Spleen (tissue), 11 donors: ENCODE measurements at regions not wholly inside any gene's neighbourhood (a gene's known extent, or its start where the extent isn't known, plus 50 kb on each side); places are given as distances from the start of the nearest gene placed in this dataset.

ENCODE experiments used
- DNase-seq: peaks from one replicate; pipeline ENCODE4 v3.0.0-alpha.2; 2020
- H3K27ac ChIP-seq, 8 donors: fragments of 200-600 bp; sonication (generic) in 7 of 8; 1 replicate in 4 of 8; 2 replicates in 4 of 8; pipeline versions ENCODE4 v1.5.0 to v1.8.0; 2016 to 2021; ENCODE audit warnings: inconsistent platforms in 4 of 8, mild to moderate bottlenecking in 4 of 8, moderate library complexity in 1 of 8
- H3K27me3 ChIP-seq, 7 donors: fragments of 200-600 bp; sonication (generic) in 6 of 7; replicated peaks in 1 of 7; 1 replicate in 4 of 7; 2 replicates in 3 of 7; pipeline versions ENCODE4 v1.5.0 to v1.8.0; 2016 to 2021; ENCODE audit warnings: inconsistent platforms in 3 of 7, mild to moderate bottlenecking in 1 of 7
- H3K36me3 ChIP-seq, 6 donors: fragments of 200-600 bp; sonication (generic) in 5 of 6; 1 replicate in 4 of 6; 2 replicates in 2 of 6; pipeline versions ENCODE4 v1.5.0 to v1.8.0; 2016 to 2021; ENCODE audit warnings: inconsistent platforms in 2 of 6
- H3K4me1 ChIP-seq, 6 donors: fragments of 200-600 bp; sonication (generic) in 5 of 6; 1 replicate in 3 of 6; 2 replicates in 3 of 6; pipeline versions ENCODE4 v1.5.0 to v1.8.0; 2016 to 2021; ENCODE audit warnings: inconsistent platforms in 3 of 6
- H3K4me3 ChIP-seq, 8 donors: fragments of 200-600 bp; sonication (generic) in 7 of 8; 1 replicate in 4 of 8; 2 replicates in 4 of 8; pipeline versions ENCODE4 v1.5.0 to v1.8.0; 2016 to 2021; ENCODE audit warnings: inconsistent platforms in 4 of 8, mild to moderate bottlenecking in 4 of 8, moderate library complexity in 2 of 8
- H3K9me3 ChIP-seq, 8 donors: fragments of 200-600 bp; sonication (generic) in 7 of 8; 1 replicate in 4 of 8; 2 replicates in 4 of 8; pipeline versions ENCODE4 v1.5.0 to v1.8.0; 2016 to 2021; ENCODE audit warnings: inconsistent platforms in 4 of 8
- CTCF ChIP-seq, 11 experiments: fragments of 200-600 bp in 7 of 11; fragments of 450-650 bp in 4 of 11; sonication (generic) in 4 of 11; IDR thresholded peaks in 8 of 11; conservative IDR thresholded peaks in 3 of 11; 1 replicate in 7 of 11; 2 replicates in 4 of 11; pipeline versions ENCODE4 v1.4.0 to v1.8.0; 2016 to 2021; ENCODE audit warnings: antibody characterized with exemption in 11 of 11, inconsistent platforms in 4 of 11, mild to moderate bottlenecking in 1 of 11
- POLR2A ChIP-seq, 3 donors: fragments of 450-650 bp; IDR thresholded peaks; one replicate each; pipeline ENCODE4 v1.5.1; 2017; ENCODE audit warnings: antibody characterized with exemption in 3 of 3, mild to moderate bottlenecking in 1 of 3
- POLR2AphosphoS5 ChIP-seq, 3 donors: sonication (generic); formaldehyde crosslinking; IDR thresholded peaks; one replicate each; pipeline ENCODE4 v1.5.1; 2017; ENCODE audit warnings: antibody characterized with exemption in 3 of 3
- WGBS, 5 donors: extraction: QIAGEN DNeasy Blood & Tissue Kit in 3 of 5; methylation state at CpG; one replicate each; pipeline versions ENCODE4 v1.1.5 to v1.1.7; 2013 to 2018; 5-methylcytosine and 5-hydroxymethylcytosine counted together
- intact Hi-C: fragments of 100-400 bp; cut with DNase I; formaldehyde crosslinking; loops from one replicate; pipeline ENCODE4 v1.15.0; 2023; ENCODE audit warnings: low total_unique reads
- donor health status: healthy with polysubstance abuse.
- donor health status: DM: no; HTN: no; CAD: no; lungs with moderate emphysema.
- donor health status: DM: no; HTN: no; CAD: no.
- donor health status: Bipolar disorder and iron deficiency.
- donor health status: healthy.
- donor health status: DM: no; HTN: no; CAD: no.
- donor health status: DM: yes; HTN: yes; CAD: no.

DNA sequence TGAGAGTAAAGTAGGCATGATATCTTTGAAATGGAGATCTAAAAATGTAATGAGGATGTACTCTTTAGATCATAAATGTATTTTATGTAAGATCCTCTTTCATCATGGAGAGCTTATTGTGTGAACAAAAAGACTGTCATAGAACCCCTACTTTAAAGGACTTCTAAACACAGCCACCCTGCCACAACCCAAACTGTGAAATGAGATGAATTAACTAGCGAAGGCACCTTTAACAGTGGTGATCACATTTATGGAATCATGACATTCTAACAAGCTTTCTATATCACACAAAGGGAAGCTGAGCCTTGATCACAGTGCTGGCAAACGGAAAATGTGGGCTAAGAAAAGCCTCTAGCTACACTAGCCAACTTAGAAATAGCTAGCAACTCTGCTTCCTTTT lies 1585.2 kb downstream of the EFNA5 start:
- DNase-seq, result no peak
- H3K9me3 ChIP-seq, result no peaks in the 10 kb centered on the region
- intact Hi-C loops, result no loop called here
- no peaks in the 10 kb centered on the region for H3K27me3 ChIP-seq
- H3K4me3 ChIP-seq, result no peak overlapping the region
- no peak overlapping the region for H3K27ac ChIP-seq
- WGBS, 5 donors, result 50 to 90% (median 75%) methylated on average over 2 of the region's 2 CpGs
- no peak for TF ChIP-seq CTCF (IDR thresholded peaks at IDR 0.05 in 8 of 11, conservative IDR thresholded peaks at IDR 0.05 in 3 of 11)
- H3K36me3 ChIP-seq, result no peaks in the 10 kb centered on the region
- H3K4me1 ChIP-seq, result no peaks in the 10 kb centered on the region

- no peak overlapping the region for H3K27ac ChIP-seq
- TF ChIP-seq POLR2A (IDR thresholded peaks at IDR 0.05) (no peak), POLR2AphosphoS5 (IDR thresholded peaks at IDR 0.05) (no peak), CTCF (IDR thresholded peaks at IDR 0.05 in 8 of 11, conservative IDR thresholded peaks at IDR 0.05 in 3 of 11) (no peak)
- intact Hi-C loops, result no loop called here
- no peaks in the 10 kb centered on the region for H3K27me3 ChIP-seq
- H3K4me1 ChIP-seq, result no peaks in the 10 kb centered on the region
- H3K36me3 ChIP-seq, result no peaks in the 10 kb centered on the region
- no peaks in the 10 kb centered on the region for H3K9me3 ChIP-seq
- no peak overlapping the region for H3K4me3 ChIP-seq
- no peak for DNase-seq
- 0 to 30% (median 0%) methylated on average over 1 of the region's 1 CpG for WGBS, 5 donors
These were observed 1585.6 kb downstream of the EFNA5 start for GRCh38 chr5:106085136-106085535.

GRCh38 chr5:106080535-106080934 lies 1590.2 kb downstream of the EFNA5 start:
- DNase-seq, result peak; percentile 30
- TF ChIP-seq CTCF (IDR thresholded peaks at IDR 0.05 in 8 of 11, conservative IDR thresholded peaks at IDR 0.05 in 3 of 11), result no peak
- TF ChIP-seq POLR2AphosphoS5 (IDR thresholded peaks at IDR 0.05), result no peak
- no peak for TF ChIP-seq POLR2A (IDR thresholded peaks at IDR 0.05)
- 70 to 85% (median 80%) methylated on average over 1 of the region's 1 CpG for WGBS, 5 donors
- H3K4me1 ChIP-seq, result no peaks in the 10 kb centered on the region
- no peaks in the 10 kb centered on the region for H3K9me3 ChIP-seq
- no peak overlapping the region for H3K4me3 ChIP-seq
- peak overlapping the region in 6 of 8 donors; percentile 12 to 57 (median 22) for H3K27ac ChIP-seq
- intact Hi-C loops, result no loop called here
- H3K36me3 ChIP-seq, result no peaks in the 10 kb centered on the region
- no peaks in the 10 kb centered on the region for H3K27me3 ChIP-seq

GRCh38 chr5:106076655-106077054 lies 1594.1 kb downstream of the EFNA5 start:
- 76 to 87% (median 82%) methylated on average over 4 of the region's 4 CpGs for WGBS, 5 donors
- DNase-seq, result no peak
- no peak overlapping the region for H3K27ac ChIP-seq
- no peaks in the 10 kb centered on the region for H3K4me1 ChIP-seq
- intact Hi-C loops, result no loop called here
- no peaks in the 10 kb centered on the region for H3K27me3 ChIP-seq
- no peaks in the 10 kb centered on the region for H3K9me3 ChIP-seq
- no peak overlapping the region for H3K4me3 ChIP-seq
- no peaks in the 10 kb centered on the region for H3K36me3 ChIP-seq
- TF ChIP-seq CTCF (IDR thresholded peaks at IDR 0.05 in 8 of 11, conservative IDR thresholded peaks at IDR 0.05 in 3 of 11) (no peak), POLR2A (IDR thresholded peaks at IDR 0.05) (no peak), POLR2AphosphoS5 (IDR thresholded peaks at IDR 0.05) (no peak)
